Lower leg skin (tissue), 4 donors: ENCODE measurements at regions not wholly inside any gene's neighbourhood (a gene's known extent, or its start where the extent isn't known, plus 50 kb on each side); places are given as distances from the start of the nearest gene placed in this dataset.

Experiments used
- DNase-seq, 2 donors: peaks; one replicate each; pipeline ENCODE4 v3.0.0-alpha.2; 2019; ENCODE audit warnings: low spot score in 2 of 2
- H3K4me3 ChIP-seq: fragments of 200-600 bp; sonication (generic); 2 replicates; pipeline ENCODE4 v1.5.1; 2017; ENCODE audit warnings: mild to moderate bottlenecking, low read depth; ENCODE audit not compliant: poor library complexity, severe bottlenecking
- POLR2A ChIP-seq, 2 donors: fragments of 450-650 bp; IDR thresholded peaks; one replicate each; pipeline ENCODE4 v1.6.1; 2016 to 2017; ENCODE audit warnings: antibody characterized with exemption in 2 of 2, mild to moderate bottlenecking in 1 of 2, moderate library complexity in 1 of 2
- WGBS, 2 donors: methylation state at CpG; one replicate each; pipeline ENCODE4 v1.1.5; 2018; 5-methylcytosine and 5-hydroxymethylcytosine counted together
- intact Hi-C: fragments of 100-400 bp; cut with DNase I; formaldehyde crosslinking; loops from one replicate; pipeline ENCODE4 v1.15.0; 2023; ENCODE audit warnings: low total_unique reads
- TF ChIP-seq, protein P1 (sequence below), 3 donors: fragments of 450-650 bp; IDR thresholded peaks; one replicate each; pipeline ENCODE4 v1.5.1; 2016; ENCODE audit warnings: antibody characterized with exemption in 3 of 3, mild to moderate bottlenecking in 3 of 3, moderate library complexity in 2 of 3

- intact Hi-C loops, result no loop called here
- WGBS, 2 donors, result 85 to 89% methylated on average over 3 of the region's 3 CpGs
- TF ChIP-seq, protein P1, sequence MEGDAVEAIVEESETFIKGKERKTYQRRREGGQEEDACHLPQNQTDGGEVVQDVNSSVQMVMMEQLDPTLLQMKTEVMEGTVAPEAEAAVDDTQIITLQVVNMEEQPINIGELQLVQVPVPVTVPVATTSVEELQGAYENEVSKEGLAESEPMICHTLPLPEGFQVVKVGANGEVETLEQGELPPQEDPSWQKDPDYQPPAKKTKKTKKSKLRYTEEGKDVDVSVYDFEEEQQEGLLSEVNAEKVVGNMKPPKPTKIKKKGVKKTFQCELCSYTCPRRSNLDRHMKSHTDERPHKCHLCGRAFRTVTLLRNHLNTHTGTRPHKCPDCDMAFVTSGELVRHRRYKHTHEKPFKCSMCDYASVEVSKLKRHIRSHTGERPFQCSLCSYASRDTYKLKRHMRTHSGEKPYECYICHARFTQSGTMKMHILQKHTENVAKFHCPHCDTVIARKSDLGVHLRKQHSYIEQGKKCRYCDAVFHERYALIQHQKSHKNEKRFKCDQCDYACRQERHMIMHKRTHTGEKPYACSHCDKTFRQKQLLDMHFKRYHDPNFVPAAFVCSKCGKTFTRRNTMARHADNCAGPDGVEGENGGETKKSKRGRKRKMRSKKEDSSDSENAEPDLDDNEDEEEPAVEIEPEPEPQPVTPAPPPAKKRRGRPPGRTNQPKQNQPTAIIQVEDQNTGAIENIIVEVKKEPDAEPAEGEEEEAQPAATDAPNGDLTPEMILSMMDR (IDR thresholded peaks at IDR 0.05), result no peak
- TF ChIP-seq POLR2A (IDR thresholded peaks at IDR 0.05), result no peak
- DNase-seq, result no peak
- no peak overlapping the region for H3K4me3 ChIP-seq
These were observed 396.1 kb downstream of the PAX1 start for GRCh38 chr20:22101606-22102005.

DNA sequence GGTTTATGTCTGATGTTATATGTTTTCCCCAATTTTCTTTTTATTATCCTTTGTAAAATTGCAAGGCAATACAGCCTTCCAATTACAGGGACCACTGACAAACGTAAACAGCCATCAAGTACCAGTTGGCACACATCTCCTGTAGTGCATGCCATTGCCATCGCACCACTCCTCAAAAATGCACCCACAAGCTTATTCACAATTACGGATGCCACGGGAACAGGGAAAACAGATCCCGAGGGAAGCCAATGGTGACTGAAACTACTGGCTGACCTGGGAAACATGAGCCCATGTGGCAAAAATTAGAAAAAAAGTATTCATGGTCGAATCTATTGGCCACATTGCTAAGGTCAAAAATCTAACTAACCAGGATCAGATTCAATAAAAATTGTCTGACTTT lies 395.2 kb downstream of the PAX1 start:
- no peak overlapping the region for H3K4me3 ChIP-seq
- whole genome bisulfite sequencing, 2 donors, result 52 to 61% methylated on average over 6 of the region's 6 CpGs
- no peak for DNase-seq
- intact Hi-C loops, result no loop called here
- no peak for TF ChIP-seq POLR2A (IDR thresholded peaks at IDR 0.05)
- TF ChIP-seq, protein P1 (IDR thresholded peaks at IDR 0.05), result no peak

GRCh38 chr20:22099348-22099747 lies 393.9 kb downstream of the PAX1 start:
- H3K4me3 ChIP-seq, result no peak overlapping the region
- 79 to 86% methylated on average over 3 of the region's 3 CpGs for WGBS, 2 donors

DNA sequence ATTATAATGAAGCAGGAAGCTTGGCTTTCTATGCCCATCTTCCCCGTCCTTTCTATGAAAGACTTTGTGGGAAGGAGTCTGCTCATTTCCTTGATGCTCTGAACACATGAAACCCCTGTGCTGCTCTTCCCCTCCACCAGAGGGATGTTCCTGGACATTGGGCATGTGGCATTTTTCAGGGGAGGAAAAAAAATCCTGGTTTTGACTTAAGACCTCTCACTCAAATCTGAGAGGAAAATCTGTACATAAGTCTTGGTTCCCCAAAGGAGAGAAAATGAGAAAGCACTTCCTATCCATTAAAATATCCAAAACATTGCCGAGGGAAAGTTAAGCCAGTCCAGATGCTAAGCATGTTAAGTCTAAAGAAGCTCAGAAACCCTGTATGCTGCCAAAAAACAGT lies 393.0 kb downstream of the PAX1 start:
- TF ChIP-seq, protein P1 (IDR thresholded peaks at IDR 0.05), result no peak
- TF ChIP-seq POLR2A (IDR thresholded peaks at IDR 0.05), result no peak
- DNase-seq, result no peak
- 53 to 69% methylated on average over 2 of the region's 2 CpGs for WGBS, 2 donors
- intact Hi-C loops, result no loop called here
- no peak overlapping the region for H3K4me3 ChIP-seq

More at GRCh38 chr20:22099348-22099747, 393.9 kb downstream of the PAX1 start:
- intact Hi-C loops, result no loop called here
- DNase-seq, result no peak
- TF ChIP-seq, protein P1 (IDR thresholded peaks at IDR 0.05), result no peak
- TF ChIP-seq POLR2A (IDR thresholded peaks at IDR 0.05), result no peak

- TF ChIP-seq, protein P1 (IDR thresholded peaks at IDR 0.05), result no peak
- TF ChIP-seq POLR2A (IDR thresholded peaks at IDR 0.05), result no peak
- no peak overlapping the region for H3K4me3 ChIP-seq
- no peak for DNase-seq
- intact Hi-C loops, result no loop called here
- WGBS, 2 donors, result 49 to 65% methylated on average over 1 of the region's 1 CpG
These were observed 387.7 kb downstream of the PAX1 start for GRCh38 chr20:22093122-22093521.

- 90 to 91% methylated on average over 4 of the region's 4 CpGs for WGBS, 2 donors
These were observed 383.4 kb downstream of the PAX1 start for GRCh38 chr20:22088882-22089281.

More at GRCh38 chr20:22088882-22089281, 383.4 kb downstream of the PAX1 start:
- no peak for TF ChIP-seq POLR2A (IDR thresholded peaks at IDR 0.05)
- TF ChIP-seq, protein P1 (IDR thresholded peaks at IDR 0.05), result no peak
- intact Hi-C loops, result no loop called here
- H3K4me3 ChIP-seq, result no peak overlapping the region
- DNase-seq, result no peak
